ENCODE measurements at regions not wholly inside any gene's neighbourhood (a gene's known extent, or its start where the extent isn't known, plus 50 kb on each side); places are given as distances from the start of the nearest gene placed in this dataset.

GRCh38 chr1:73820843-73821242, 377.1 kb downstream of the LRRIQ3 start:
- H3K36me3 ChIP-seq (ENCODE audit: control insufficient read depth in 2 of 2, extremely low read depth in 1 of 2, insufficient read depth in 2 of 2, low read length in 2 of 2): no peaks in the 10 kb centered on the region
- dilution Hi-C loops (cut with MboI; ENCODE audit: extremely low pct_ligation_motif_present, low sequenced_read_pairs): no loop called here
- H3K4me2 ChIP-seq (ENCODE audit: insufficient read depth, low read length): no peak overlapping the region
- H3K27ac ChIP-seq (ENCODE audit: insufficient read depth, low read depth, low read length): no peak overlapping the region
- no peaks in the 10 kb centered on the region for H3K9me1 ChIP-seq (replicated peaks; ENCODE audit: control insufficient read depth, extremely low read depth, insufficient read depth, low read length)
- CTCF ChIA-PET: no interaction called here
- no peaks in the 10 kb centered on the region for H3K79me2 ChIP-seq (ENCODE audit: control insufficient read depth, insufficient read depth, low read length)
- H3K9ac ChIP-seq (replicated peaks; ENCODE audit: extremely low read depth, insufficient read depth, low read length): no peak overlapping the region
- intact Hi-C loops (cut with micrococcal nuclease): no loop called here
- H2AFZ ChIP-seq (ENCODE audit: low read depth, low read length): no peak overlapping the region
- no peak overlapping the region for H3K4me3 ChIP-seq (replicated peaks in 1 of 3; ENCODE audit: insufficient read depth in 1 of 3, low read depth in 1 of 3, low read length in 3 of 3)
- peaks cover under 1% of the 10 kb centered on the region for H3K9me3 ChIP-seq (replicated peaks; ENCODE audit: control insufficient read depth, insufficient read depth, low read length)
- no peak for TF ChIP-seq POLR2AphosphoS5 (IDR thresholded peaks at IDR 0.05; ENCODE audit: insufficient read depth, low read depth, low read length)
- no peaks in the 10 kb centered on the region for H3K4me1 ChIP-seq (ENCODE audit: control insufficient read depth, extremely low read depth, insufficient read depth, low read length)
- no TSS peak for BruUV-seq (replicated peaks)
- no peaks in the 10 kb centered on the region for H3K27me3 ChIP-seq (ENCODE audit: control insufficient read depth in 2 of 2, insufficient read depth in 2 of 2, low read length in 2 of 2)
- no peaks in the 10 kb centered on the region for H4K20me1 ChIP-seq (replicated peaks; ENCODE audit: control insufficient read depth, extremely low read depth, insufficient read depth, low read length)
- no peak for DNase-seq (ENCODE audit: low read depth, low spot score)
- FAIRE-seq: no peak
- POLR2A ChIA-PET: no interaction called here

GRCh38 chr1:73813716-73814115, 384.3 kb downstream of the LRRIQ3 start:
- BruUV-seq (replicated peaks): no TSS peak
- no peak overlapping the region for H3K9ac ChIP-seq (replicated peaks; ENCODE audit: extremely low read depth, insufficient read depth, low read length)
- TF ChIP-seq JUN (IDR thresholded peaks at IDR 0.05; ENCODE audit: borderline replicate concordance, insufficient read depth, insufficient read length, low read depth) (no peak), MYC (IDR thresholded peaks at IDR 0.05; ENCODE audit: low read depth, low read length) (no peak), EZH2 (IDR thresholded peaks at IDR 0.05; ENCODE audit: borderline replicate concordance, low read depth, low read length, severe bottlenecking) (no peak), POLR2A (IDR thresholded peaks at IDR 0.05; ENCODE audit: low read depth, low read length) (no peak), GATA2 (IDR thresholded peaks at IDR 0.05; ENCODE audit: insufficient read depth, insufficient read length, low read depth, low read length) (no peak), CTCF (IDR thresholded peaks at IDR 0.05; ENCODE audit: extremely low read depth in 1 of 2, insufficient read depth in 1 of 2, low read depth in 1 of 2, low read length in 2 of 2) (no peak), MAX (IDR thresholded peaks at IDR 0.05; ENCODE audit: insufficient read depth, insufficient read length) (no peak), POLR2AphosphoS5 (IDR thresholded peaks at IDR 0.05; ENCODE audit: insufficient read depth, low read depth, low read length) (no peak), FOS (IDR thresholded peaks at IDR 0.05; ENCODE audit: borderline replicate concordance, insufficient read depth, low read length) (no peak)
- H3K4me2 ChIP-seq (ENCODE audit: insufficient read depth, low read length): no peak overlapping the region
- H3K4me1 ChIP-seq (ENCODE audit: control insufficient read depth, extremely low read depth, insufficient read depth, low read length): no peaks in the 10 kb centered on the region
- ChIA-PET POLR2A (no interaction called here), CTCF (no interaction called here)
- DNase-seq (ENCODE audit: low read depth, low spot score) (no peak), FAIRE-seq (no peak)
- H3K79me2 ChIP-seq (ENCODE audit: control insufficient read depth, insufficient read depth, low read length): no peaks in the 10 kb centered on the region
- no peaks in the 10 kb centered on the region for H3K9me1 ChIP-seq (replicated peaks; ENCODE audit: control insufficient read depth, extremely low read depth, insufficient read depth, low read length)
- H4K20me1 ChIP-seq (replicated peaks; ENCODE audit: control insufficient read depth, extremely low read depth, insufficient read depth, low read length): no peaks in the 10 kb centered on the region
- H3K36me3 ChIP-seq (ENCODE audit: control insufficient read depth in 2 of 2, extremely low read depth in 1 of 2, insufficient read depth in 2 of 2, low read length in 2 of 2): no peaks in the 10 kb centered on the region
- H3K9me3 ChIP-seq (replicated peaks; ENCODE audit: control insufficient read depth, insufficient read depth, low read length): no peaks in the 10 kb centered on the region
- no peaks in the 10 kb centered on the region for H3K27me3 ChIP-seq (ENCODE audit: control insufficient read depth in 2 of 2, insufficient read depth in 2 of 2, low read length in 2 of 2)
- no peak overlapping the region for H3K27ac ChIP-seq (ENCODE audit: insufficient read depth, low read depth, low read length)
- H2AFZ ChIP-seq (ENCODE audit: low read depth, low read length): no peak overlapping the region
- dilution Hi-C loops (cut with MboI; ENCODE audit: extremely low pct_ligation_motif_present, low sequenced_read_pairs): no loop called here
- intact Hi-C loops (cut with micrococcal nuclease): no loop called here
- H3K4me3 ChIP-seq (replicated peaks in 1 of 3; ENCODE audit: insufficient read depth in 1 of 3, low read depth in 1 of 3, low read length in 3 of 3): no peak overlapping the region

All from endothelial cell of umbilical vein (primary cell).